ENCODE measurements at regions not wholly inside any gene's neighbourhood (a gene's known extent, or its start where the extent isn't known, plus 50 kb on each side); places are given as distances from the start of the nearest gene placed in this dataset.

GRCh38 chr1:69475021-69475420, 92.7 kb upstream of the LRRC7 start:
- H3K4me1 ChIP-seq (ENCODE audit: insufficient read depth, low read length) = no peaks in the 10 kb centered on the region
- no peak overlapping the region for H3K9ac ChIP-seq (ENCODE audit: low read depth, low read length)
- no peaks in the 10 kb centered on the region for H3K27me3 ChIP-seq (ENCODE audit: insufficient read depth, low read length)
- no peaks in the 10 kb centered on the region for H3K9me3 ChIP-seq (ENCODE audit: insufficient read depth, low read depth, low read length)
- H3K36me3 ChIP-seq (ENCODE audit: insufficient read depth, low read depth, low read length) = no peaks in the 10 kb centered on the region
- no peak overlapping the region for H3K27ac ChIP-seq (ENCODE audit: low read length)
- H3K4me3 ChIP-seq (ENCODE audit: low read length) = no peak overlapping the region

- no peaks in the 10 kb centered on the region for H3K36me3 ChIP-seq (ENCODE audit: insufficient read depth, low read depth, low read length)
Observed at GRCh38 chr1:69479734-69480133, 88.0 kb upstream of the LRRC7 start.

GRCh38 chr1:69483246-69483645, 84.5 kb upstream of the LRRC7 start:
- no peaks in the 10 kb centered on the region for H3K36me3 ChIP-seq (ENCODE audit: insufficient read depth, low read depth, low read length)
- no peaks in the 10 kb centered on the region; the same call in 1 of the 2 replicates for H3K9me3 ChIP-seq (ENCODE audit: insufficient read depth, low read depth, low read length)
- H3K27ac ChIP-seq (ENCODE audit: low read length) = no peak overlapping the region
- no peak overlapping the region for H3K4me3 ChIP-seq (ENCODE audit: low read length)
- H3K4me1 ChIP-seq (ENCODE audit: insufficient read depth, low read length) = no peaks in the 10 kb centered on the region
- H3K27me3 ChIP-seq (ENCODE audit: insufficient read depth, low read length) = no peaks in the 10 kb centered on the region
- no peak overlapping the region for H3K9ac ChIP-seq (ENCODE audit: low read depth, low read length)

More at GRCh38 chr1:69479734-69480133, 88.0 kb upstream of the LRRC7 start:
- H3K9ac ChIP-seq (ENCODE audit: low read depth, low read length) = no peak overlapping the region
- H3K9me3 ChIP-seq (ENCODE audit: insufficient read depth, low read depth, low read length) = no peaks in the 10 kb centered on the region
- H3K4me3 ChIP-seq (ENCODE audit: low read length) = no peak overlapping the region
- no peak overlapping the region for H3K27ac ChIP-seq (ENCODE audit: low read length)
- no peaks in the 10 kb centered on the region for H3K4me1 ChIP-seq (ENCODE audit: insufficient read depth, low read length)
- no peaks in the 10 kb centered on the region for H3K27me3 ChIP-seq (ENCODE audit: insufficient read depth, low read length)

GRCh38 chr1:69485616-69486015, 82.1 kb upstream of the LRRC7 start:
- no peak overlapping the region for H3K9ac ChIP-seq (ENCODE audit: low read depth, low read length)
- H3K27ac ChIP-seq (ENCODE audit: low read length) = no peak overlapping the region
- no peaks in the 10 kb centered on the region for H3K36me3 ChIP-seq (ENCODE audit: insufficient read depth, low read depth, low read length)
- H3K27me3 ChIP-seq (ENCODE audit: insufficient read depth, low read length) = no peaks in the 10 kb centered on the region
- H3K9me3 ChIP-seq (ENCODE audit: insufficient read depth, low read depth, low read length) = no peaks in the 10 kb centered on the region; the same call in 1 of the 2 replicates
- H3K4me3 ChIP-seq (ENCODE audit: low read length) = no peak overlapping the region
- H3K4me1 ChIP-seq (ENCODE audit: insufficient read depth, low read length) = no peaks in the 10 kb centered on the region

GRCh38 chr1:69491416-69491815, 76.3 kb upstream of the LRRC7 start:
- Histone ChIP-seq H3K9ac (ENCODE audit: low read depth, low read length) (no peak overlapping the region), H3K36me3 (ENCODE audit: insufficient read depth, low read depth, low read length) (no peaks in the 10 kb centered on the region), H3K27me3 (ENCODE audit: insufficient read depth, low read length) (no peaks in the 10 kb centered on the region), H3K27ac (ENCODE audit: low read length) (no peak overlapping the region), H3K4me3 (ENCODE audit: low read length) (no peak overlapping the region), H3K4me1 (ENCODE audit: insufficient read depth, low read length) (no peaks in the 10 kb centered on the region), H3K9me3 (ENCODE audit: insufficient read depth, low read depth, low read length) (no peaks in the 10 kb centered on the region; the same call in 1 of the 2 replicates)

GRCh38 chr1:69492286-69492685, 75.4 kb upstream of the LRRC7 start:
- H3K27ac ChIP-seq (ENCODE audit: low read length) = no peak overlapping the region
- no peak overlapping the region for H3K9ac ChIP-seq (ENCODE audit: low read depth, low read length)
- no peaks in the 10 kb centered on the region; the same call in 1 of the 2 replicates for H3K9me3 ChIP-seq (ENCODE audit: insufficient read depth, low read depth, low read length)
- H3K4me1 ChIP-seq (ENCODE audit: insufficient read depth, low read length) = no peaks in the 10 kb centered on the region
- H3K4me3 ChIP-seq (ENCODE audit: low read length) = no peak overlapping the region
- H3K36me3 ChIP-seq (ENCODE audit: insufficient read depth, low read depth, low read length) = no peaks in the 10 kb centered on the region
- H3K27me3 ChIP-seq (ENCODE audit: insufficient read depth, low read length) = no peaks in the 10 kb centered on the region

GRCh38 chr1:69494221-69494620, 73.5 kb upstream of the LRRC7 start:
- Histone ChIP-seq H3K36me3 (ENCODE audit: insufficient read depth, low read depth, low read length) (no peaks in the 10 kb centered on the region), H3K9me3 (ENCODE audit: insufficient read depth, low read depth, low read length) (no peaks in the 10 kb centered on the region), H3K27ac (ENCODE audit: low read length) (no peak overlapping the region), H3K27me3 (ENCODE audit: insufficient read depth, low read length) (no peaks in the 10 kb centered on the region), H3K4me1 (ENCODE audit: insufficient read depth, low read length) (no peaks in the 10 kb centered on the region), H3K4me3 (ENCODE audit: low read length) (no peak overlapping the region), H3K9ac (ENCODE audit: low read depth, low read length) (no peak overlapping the region)

GRCh38 chr1:69497441-69498221, 70.1 kb upstream of the LRRC7 start:
- H3K27me3 ChIP-seq (ENCODE audit: insufficient read depth, low read length) = no peaks in the 10 kb centered on the region
- H3K27ac ChIP-seq (ENCODE audit: low read length) = no peak overlapping the region
- no peaks in the 10 kb centered on the region for H3K4me1 ChIP-seq (ENCODE audit: insufficient read depth, low read length)
- no peaks in the 10 kb centered on the region for H3K36me3 ChIP-seq (ENCODE audit: insufficient read depth, low read depth, low read length)
- no peak overlapping the region for H3K9ac ChIP-seq (ENCODE audit: low read depth, low read length)
- no peaks in the 10 kb centered on the region for H3K9me3 ChIP-seq (ENCODE audit: insufficient read depth, low read depth, low read length)
- no peak overlapping the region for H3K4me3 ChIP-seq (ENCODE audit: low read length)

GRCh38 chr1:69498711-69499110, 69.0 kb upstream of the LRRC7 start:
- no peak overlapping the region for H3K27ac ChIP-seq (ENCODE audit: low read length)
- H3K36me3 ChIP-seq (ENCODE audit: insufficient read depth, low read depth, low read length) = no peaks in the 10 kb centered on the region
- H3K9ac ChIP-seq (ENCODE audit: low read depth, low read length) = no peak overlapping the region
- H3K27me3 ChIP-seq (ENCODE audit: insufficient read depth, low read length) = no peaks in the 10 kb centered on the region
- no peak overlapping the region for H3K4me3 ChIP-seq (ENCODE audit: low read length)
- no peaks in the 10 kb centered on the region for H3K9me3 ChIP-seq (ENCODE audit: insufficient read depth, low read depth, low read length)
- no peaks in the 10 kb centered on the region for H3K4me1 ChIP-seq (ENCODE audit: insufficient read depth, low read length)

GRCh38 chr1:69499203-69499803, 68.4 kb upstream of the LRRC7 start:
- H3K4me3 ChIP-seq (ENCODE audit: low read length) = no peak overlapping the region
- no peak overlapping the region for H3K27ac ChIP-seq (ENCODE audit: low read length)
- H3K9ac ChIP-seq (ENCODE audit: low read depth, low read length) = no peak overlapping the region
- no peaks in the 10 kb centered on the region for H3K36me3 ChIP-seq (ENCODE audit: insufficient read depth, low read depth, low read length)
- no peaks in the 10 kb centered on the region for H3K9me3 ChIP-seq (ENCODE audit: insufficient read depth, low read depth, low read length)
- no peaks in the 10 kb centered on the region for H3K27me3 ChIP-seq (ENCODE audit: insufficient read depth, low read length)
- no peaks in the 10 kb centered on the region for H3K4me1 ChIP-seq (ENCODE audit: insufficient read depth, low read length)

- H3K36me3 ChIP-seq (ENCODE audit: insufficient read depth, low read depth, low read length) = no peaks in the 10 kb centered on the region
- no peaks in the 10 kb centered on the region for H3K9me3 ChIP-seq (ENCODE audit: insufficient read depth, low read depth, low read length)
- H3K4me1 ChIP-seq (ENCODE audit: insufficient read depth, low read length) = no peaks in the 10 kb centered on the region
- no peak overlapping the region for H3K27ac ChIP-seq (ENCODE audit: low read length)
- H3K4me3 ChIP-seq (ENCODE audit: low read length) = no peak overlapping the region
- no peak overlapping the region for H3K9ac ChIP-seq (ENCODE audit: low read depth, low read length)
- H3K27me3 ChIP-seq (ENCODE audit: insufficient read depth, low read length) = no peaks in the 10 kb centered on the region
Observed at GRCh38 chr1:69502991-69503390, 64.7 kb upstream of the LRRC7 start.

GRCh38 chr1:69504730-69505252, 62.9 kb upstream of the LRRC7 start:
- no peak overlapping the region for H3K4me3 ChIP-seq (ENCODE audit: low read length)
- H3K27ac ChIP-seq (ENCODE audit: low read length) = no peak overlapping the region
- H3K9ac ChIP-seq (ENCODE audit: low read depth, low read length) = no peak overlapping the region
- no peaks in the 10 kb centered on the region for H3K36me3 ChIP-seq (ENCODE audit: insufficient read depth, low read depth, low read length)
- no peaks in the 10 kb centered on the region for H3K9me3 ChIP-seq (ENCODE audit: insufficient read depth, low read depth, low read length)
- no peaks in the 10 kb centered on the region for H3K27me3 ChIP-seq (ENCODE audit: insufficient read depth, low read length)
- H3K4me1 ChIP-seq (ENCODE audit: insufficient read depth, low read length) = no peaks in the 10 kb centered on the region

All from iPS-20b (cell line).